ENCODE measurements at regions not wholly inside any gene's neighbourhood (a gene's known extent, or its start where the extent isn't known, plus 50 kb on each side); places are given as distances from the start of the nearest gene placed in this dataset.
"Not testable (repeated sequence)": the region's sequence is repeated elsewhere in the genome, so short reads cannot be mapped to it uniquely, and the experiment has no call there.

DNA sequence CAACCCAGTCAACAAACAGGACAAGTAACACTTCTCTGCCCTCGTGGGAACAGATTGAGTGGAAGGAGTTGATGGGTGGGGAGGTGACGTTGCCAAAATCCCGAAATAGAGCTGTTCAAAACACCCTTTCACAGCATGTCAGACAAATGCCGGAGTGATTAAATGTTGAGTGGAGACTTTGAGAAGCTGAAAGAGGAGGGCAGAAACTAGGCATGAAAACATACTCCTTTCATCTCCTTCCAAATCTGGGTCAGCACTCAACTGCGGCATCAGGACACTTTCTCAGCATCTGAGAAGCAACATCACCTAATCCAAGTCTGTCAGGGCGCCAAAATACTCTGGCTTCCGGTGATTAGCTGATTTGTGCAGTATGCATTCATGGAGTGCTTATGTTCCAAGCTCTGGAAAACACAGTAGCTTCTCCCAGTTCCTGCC is 51.5 kb upstream of the MRI1 start:
- no peak for DNase-seq

DNA sequence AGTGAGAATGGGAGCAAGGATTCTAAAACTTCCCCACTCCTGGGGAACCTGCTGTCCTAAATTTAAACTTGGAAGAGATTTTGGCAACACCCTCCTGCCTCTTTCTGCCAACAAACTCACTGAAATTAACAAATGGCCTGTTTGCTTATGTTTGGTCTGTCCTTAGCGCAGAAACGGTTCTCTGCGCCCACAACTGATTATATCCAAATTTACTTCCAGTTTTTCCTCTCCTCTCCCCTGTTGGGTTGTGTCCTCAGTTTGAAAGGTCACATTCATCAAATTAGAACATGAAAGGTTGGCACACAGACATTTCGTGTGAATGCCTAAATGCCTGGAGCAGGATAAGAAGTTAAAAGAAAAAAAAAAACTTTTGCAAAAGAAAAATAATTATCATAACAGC is 56.4 kb upstream of the MRI1 start:
- DNase-seq: no peak

DNA sequence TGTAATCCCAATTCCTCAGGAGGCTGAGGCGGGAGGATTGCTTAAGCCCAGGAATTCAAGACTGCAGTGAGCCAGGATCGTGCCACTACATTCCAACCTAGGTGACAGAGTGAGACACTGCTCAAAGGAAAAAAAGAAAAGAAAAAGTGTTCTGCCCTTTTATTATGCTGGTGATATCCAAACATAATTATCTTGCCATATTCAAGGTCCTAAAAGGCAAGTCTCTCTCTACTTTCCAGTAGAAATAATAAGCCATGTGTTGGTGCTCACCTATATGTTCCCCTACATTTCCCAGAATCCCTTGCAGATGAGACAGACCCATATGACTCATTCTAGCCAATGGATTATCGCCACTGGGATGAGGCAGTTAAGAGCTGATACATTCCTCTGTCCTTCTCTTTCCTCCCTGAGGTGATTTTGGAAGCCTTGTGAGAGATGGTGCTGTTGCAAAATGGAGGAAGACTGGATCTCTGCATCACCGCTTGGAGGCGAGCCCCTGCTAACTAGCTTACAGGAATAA is 58.3 kb upstream of the MRI1 start:
- DNase-seq: no peak

GRCh38 chr19:13705201-13705600 is 59.1 kb upstream of the MRI1 start:
- no peak for DNase-seq

- DNase-seq: no peak
Observed at GRCh38 chr19:13701624-13702023, 62.7 kb upstream of the MRI1 start.

- DNase-seq: no peak
Observed at GRCh38 chr19:13700621-13701020, 63.7 kb upstream of the MRI1 start.

DNA sequence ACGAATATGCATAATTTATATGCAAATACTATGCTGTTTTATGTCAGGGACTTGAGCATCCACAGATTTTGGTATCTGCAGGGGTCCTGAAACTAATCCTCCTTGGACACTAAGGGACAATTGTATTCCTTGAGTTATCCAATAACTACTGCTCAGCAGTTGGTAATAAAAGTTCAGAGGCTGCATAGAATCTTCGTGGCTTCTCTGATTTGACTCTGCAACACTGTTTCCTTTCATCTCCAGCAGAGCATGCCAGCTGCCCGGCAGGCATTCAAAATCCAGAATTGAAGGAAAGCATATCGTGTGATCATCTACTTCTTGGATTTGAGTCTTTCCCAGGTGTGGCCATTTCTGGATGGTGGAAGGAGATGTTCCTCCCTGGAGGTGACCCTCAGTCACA is 64.5 kb upstream of the MRI1 start:
- no peak for DNase-seq

GRCh38 chr19:13696839-13697238 is 67.5 kb upstream of the MRI1 start:
- DNase-seq: no peak

DNA sequence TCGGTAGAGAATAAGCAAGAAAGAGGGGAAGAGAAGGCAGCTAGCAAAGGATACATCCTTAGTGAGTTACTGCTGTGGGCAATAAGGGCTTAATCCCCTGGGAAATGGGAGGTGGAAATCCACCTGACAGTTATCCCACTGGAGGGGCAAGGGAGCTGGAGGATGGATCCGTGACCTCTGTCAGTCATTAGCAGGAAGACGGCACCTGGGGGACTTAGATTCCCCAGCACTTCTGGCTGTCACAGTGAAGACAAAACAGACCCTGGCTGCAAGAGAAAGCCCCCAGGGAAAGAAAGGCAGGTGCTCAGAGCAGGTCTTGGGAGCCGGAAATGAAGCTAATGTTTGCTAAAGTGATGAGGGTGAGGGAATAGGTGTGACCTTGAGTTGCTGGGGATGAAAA is 70.4 kb upstream of the MRI1 start:
- DNase-seq: no peak

GRCh38 chr19:13691569-13692435 is 72.5 kb upstream of the MRI1 start:
- DNase-seq: no peak

GRCh38 chr19:13689085-13689484 is 75.2 kb upstream of the MRI1 start:
- no peak for DNase-seq

DNA sequence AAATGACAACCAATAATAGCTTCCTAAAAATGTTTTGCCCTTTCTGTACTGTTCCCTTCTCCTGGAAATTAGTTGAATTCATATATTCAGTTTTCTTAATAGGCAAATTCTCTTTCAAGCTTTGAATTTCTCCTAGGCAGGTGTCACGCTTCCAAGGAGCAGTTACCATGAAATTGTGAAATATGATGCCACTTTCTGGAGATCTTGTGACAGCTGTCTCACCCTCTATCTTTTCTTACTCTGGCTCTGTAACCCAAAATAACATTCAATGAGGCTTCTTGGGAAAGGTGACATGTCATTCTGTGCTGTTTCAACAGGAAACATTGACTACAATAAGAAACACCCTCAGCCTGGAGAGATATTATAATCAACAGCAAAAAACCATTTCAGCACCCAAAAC is 80.3 kb upstream of the MRI1 start:
- no peak for DNase-seq

DNA sequence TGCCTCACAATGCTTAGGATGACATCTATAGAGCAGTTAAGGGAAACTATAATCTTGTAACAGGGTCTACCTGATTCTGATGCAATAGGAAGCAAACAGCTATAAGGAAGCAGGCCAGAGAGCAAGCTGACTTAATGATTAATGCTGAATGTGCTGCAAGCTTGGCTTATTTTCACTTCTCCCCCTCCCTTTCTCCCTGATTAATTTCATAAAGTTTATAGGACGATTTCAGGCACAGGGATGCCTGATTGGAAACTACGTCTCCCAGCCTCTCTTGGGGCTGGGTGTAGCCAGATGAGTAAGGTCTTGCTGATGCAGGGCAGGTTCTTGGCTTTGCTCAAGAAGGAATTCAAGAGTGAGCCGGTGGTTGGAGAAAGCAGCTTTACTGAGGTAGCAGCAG is 82.8 kb upstream of the MRI1 start:
- DNase-seq: no peak

DNA sequence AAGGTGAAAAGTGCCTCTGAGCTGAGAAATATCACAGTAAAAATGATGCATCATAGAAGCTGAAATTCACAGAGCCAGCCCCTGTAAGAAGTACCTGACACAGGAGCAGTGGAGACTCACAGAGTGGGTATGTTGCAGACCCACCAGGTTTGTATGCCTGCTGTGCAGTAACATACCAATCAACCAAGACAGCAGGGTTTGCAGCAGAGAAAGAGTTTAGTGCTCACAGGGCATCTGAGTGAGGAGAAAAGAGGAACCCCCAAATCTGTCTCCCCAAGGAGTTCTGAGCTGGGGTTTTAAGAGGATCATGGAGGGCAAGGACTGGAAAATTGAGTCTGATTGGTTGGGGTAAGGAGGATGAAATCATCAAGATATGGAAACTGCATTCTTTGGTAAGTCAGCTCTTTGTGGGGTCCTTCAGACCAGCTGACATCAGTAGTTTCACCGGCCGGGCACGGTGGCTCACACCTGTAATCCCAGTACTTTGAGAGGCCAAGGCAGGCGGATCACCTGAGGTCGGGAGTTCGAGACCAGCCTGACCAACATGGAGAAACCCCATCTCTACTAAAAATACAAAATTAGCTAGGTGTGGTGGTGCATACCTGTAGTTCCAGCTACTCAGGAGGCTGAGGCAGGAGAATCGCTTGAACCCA is 83.5 kb upstream of the MRI1 start:
- not testable (repeated sequence) for DNase-seq

DNA sequence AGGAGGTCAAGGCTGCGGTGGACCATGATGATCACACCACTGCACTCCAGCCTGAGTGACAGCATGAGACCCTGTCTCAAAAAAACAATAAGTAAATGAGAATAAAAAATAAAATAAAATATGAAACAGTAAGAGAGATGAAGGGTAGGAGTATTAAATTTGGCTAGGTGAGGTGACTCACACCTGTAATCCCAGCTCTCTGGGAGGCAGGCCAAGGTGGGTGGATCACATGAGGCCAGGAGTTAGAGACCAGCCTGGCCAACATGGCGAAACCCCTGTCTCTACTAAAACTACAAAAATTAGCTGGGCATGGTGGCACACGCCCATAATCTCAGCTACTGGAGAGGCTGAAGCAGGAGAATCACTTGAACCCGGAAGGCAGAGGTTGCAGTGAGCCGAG is 87.4 kb upstream of the MRI1 start:
- DNase-seq: not testable (repeated sequence)

- peak; percentile 46 for DNase-seq
Observed at GRCh38 chr19:13672480-13673175, 91.7 kb upstream of the MRI1 start.

DNA sequence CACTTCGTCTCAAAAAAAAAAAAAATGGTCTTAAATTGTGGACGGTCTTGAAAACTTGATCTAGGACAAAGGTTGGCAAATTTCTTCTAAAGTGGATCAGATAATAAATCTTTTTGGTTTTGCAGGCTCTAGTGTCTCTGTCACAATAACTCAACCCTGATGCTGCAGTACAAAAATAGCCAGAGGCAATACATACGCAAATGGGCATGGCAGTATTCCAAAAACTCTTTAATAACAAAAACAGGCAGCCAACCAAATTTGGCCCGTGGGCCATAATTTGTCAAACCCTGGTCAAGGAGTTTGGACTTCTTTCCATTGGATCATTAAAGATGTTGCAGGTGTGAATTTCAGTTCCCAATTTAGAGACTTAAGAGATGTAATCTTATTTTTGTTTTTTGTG is 93.5 kb upstream of the MRI1 start:
- DNase-seq: no peak

- no peak for DNase-seq
Observed at GRCh38 chr19:13669780-13670355, 94.5 kb upstream of the MRI1 start.

GRCh38 chr19:13668964-13669363 is 95.4 kb upstream of the MRI1 start:
- no peak for DNase-seq

DNA sequence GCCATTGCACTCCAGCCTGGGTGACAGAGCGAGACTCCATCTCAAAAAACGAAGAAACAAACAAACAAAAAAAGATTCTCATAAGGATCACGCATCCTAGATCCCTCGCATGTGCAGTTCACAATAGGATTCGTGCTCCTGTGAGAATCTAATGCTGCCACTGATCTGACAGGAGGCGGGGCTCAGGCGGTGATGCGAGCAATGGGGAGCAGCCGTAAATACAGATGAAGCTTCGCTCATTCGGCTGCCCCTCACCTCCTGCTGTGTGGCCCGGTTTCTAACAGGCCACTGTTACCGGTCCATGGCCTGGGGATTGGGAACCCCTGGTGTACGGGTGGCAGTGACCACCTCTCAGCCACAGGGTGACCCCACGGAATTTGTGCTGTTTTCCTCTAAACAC is 98.2 kb upstream of the MRI1 start:
- no peak for DNase-seq

GRCh38 chr19:13665125-13665905 is 99.0 kb upstream of the MRI1 start:
- no peak for DNase-seq

GRCh38 chr19:13652810-13653590 is 111.3 kb upstream of the MRI1 start:
- no peak for DNase-seq
